Glomerular endothelial cell (primary cell): ENCODE measurements at regions not wholly inside any gene's neighbourhood (a gene's known extent, or its start where the extent isn't known, plus 50 kb on each side); places are given as distances from the start of the nearest gene placed in this dataset.
A peak's percentile ranks its signal among the peaks of the same experiment; 100 is the strongest.

ENCODE experiments used
- DNase-seq: peaks from one replicate; pipeline ENCODE4 v3.0.0-alpha.2; 2011; ENCODE audit warnings: low read depth, low spot score; ENCODE audit errors: extremely low read depth

GRCh38 chr14:101705733-101706508 is 55.6 kb upstream of the PPP2R5C start:
- no peak for DNase-seq

- no peak for DNase-seq
Observed at GRCh38 chr14:101706509-101707067, 54.9 kb upstream of the PPP2R5C start.

GRCh38 chr14:101707068-101707842 is 54.3 kb upstream of the PPP2R5C start:
- peak; percentile 74 for DNase-seq

GRCh38 chr14:101707863-101708620 is 53.5 kb upstream of the PPP2R5C start:
- DNase-seq: no peak

GRCh38 chr14:101708853-101709532 is 52.5 kb upstream of the PPP2R5C start:
- no peak for DNase-seq

GRCh38 chr14:101709533-101709881 is 52.0 kb upstream of the PPP2R5C start:
- no peak for DNase-seq

GRCh38 chr14:101709962-101710931 is 51.3 kb upstream of the PPP2R5C start:
- DNase-seq: no peak

- DNase-seq: no peak
Observed at GRCh38 chr14:101711041-101711856, 50.3 kb upstream of the PPP2R5C start.
